HG03066 (cell line): ENCODE measurements at regions not wholly inside any gene's neighbourhood (a gene's known extent, or its start where the extent isn't known, plus 50 kb on each side); places are given as distances from the start of the nearest gene placed in this dataset.

Source experiments
- ATAC-seq: cut with Tn5 transposase; IDR thresholded peaks from one replicate; pipeline ENCODE4 v1.9.1; 2021; ENCODE audit warnings: low read depth; ENCODE audit not compliant: unreplicated experiment

DNA sequence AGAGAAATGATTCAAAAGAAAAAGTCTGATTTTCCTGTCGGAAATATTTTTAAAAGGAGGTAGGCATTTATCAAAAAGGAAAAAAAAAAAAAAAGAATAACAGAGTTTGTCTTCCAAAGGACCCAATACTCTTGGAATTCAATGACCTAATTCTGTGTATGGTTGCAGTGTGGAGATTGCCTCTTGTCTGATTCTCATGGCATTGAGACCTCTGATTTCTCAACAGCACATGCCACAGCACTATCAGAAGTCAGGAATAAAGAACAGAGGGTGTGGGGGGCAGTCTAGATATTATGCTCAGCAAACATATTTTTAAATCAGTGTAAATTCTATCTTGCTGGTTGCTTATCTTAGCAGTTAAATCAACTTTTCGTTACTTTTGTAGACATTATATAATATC, 81.3 kb upstream of the SOX9 start:
- ATAC-seq = no peak

GRCh38 chr17:72046178-72046577, 74.6 kb upstream of the SOX9 start:
- no peak for ATAC-seq

DNA sequence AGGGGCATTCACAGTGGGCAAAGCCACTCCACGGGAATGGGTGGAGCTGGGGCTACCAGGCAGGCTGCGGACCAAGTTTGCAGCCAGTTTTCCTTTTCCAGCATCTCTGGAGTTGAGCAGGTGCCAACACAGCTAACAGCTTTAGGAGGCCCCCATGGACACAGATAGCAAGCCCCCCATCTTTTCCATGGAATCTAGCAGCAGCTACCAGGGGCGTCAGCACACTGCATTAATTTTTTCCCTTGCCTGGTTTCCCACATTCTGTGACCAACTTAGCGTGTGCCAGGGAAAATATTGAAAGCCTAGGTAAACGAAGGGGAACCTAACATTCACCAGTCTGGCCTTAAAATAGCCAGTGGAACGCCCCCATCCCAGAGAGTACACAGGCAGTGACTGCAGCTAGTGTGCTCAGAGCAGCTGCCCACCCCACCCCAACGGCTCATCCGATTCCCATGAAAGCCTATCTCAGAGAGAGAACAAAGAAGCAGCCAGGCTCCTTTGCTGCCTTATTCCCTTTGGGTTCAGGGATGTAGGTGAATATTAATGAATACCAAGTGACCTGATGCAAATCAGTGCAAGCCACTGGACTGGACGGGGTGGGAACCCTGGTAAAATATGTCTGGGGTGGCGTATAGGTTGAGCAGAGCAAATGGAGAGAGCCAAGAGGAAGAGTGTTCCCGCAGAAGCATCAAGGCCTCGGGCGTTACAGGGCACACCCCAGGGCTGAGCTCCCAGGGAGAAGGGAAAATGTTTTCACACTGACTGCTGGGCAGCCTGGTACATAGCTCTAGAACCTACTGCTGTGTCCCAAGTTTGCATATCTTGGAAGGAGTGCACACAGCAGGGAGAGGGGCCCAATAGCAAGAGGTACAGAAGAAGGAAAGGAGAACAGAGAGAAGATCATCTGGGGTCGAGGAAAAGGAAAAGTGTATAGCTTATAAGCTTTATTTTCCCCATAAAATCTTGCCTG, 73.9 kb upstream of the SOX9 start:
- no peak for ATAC-seq

GRCh38 chr17:72049914-72050313, 70.9 kb upstream of the SOX9 start:
- no peak for ATAC-seq

DNA sequence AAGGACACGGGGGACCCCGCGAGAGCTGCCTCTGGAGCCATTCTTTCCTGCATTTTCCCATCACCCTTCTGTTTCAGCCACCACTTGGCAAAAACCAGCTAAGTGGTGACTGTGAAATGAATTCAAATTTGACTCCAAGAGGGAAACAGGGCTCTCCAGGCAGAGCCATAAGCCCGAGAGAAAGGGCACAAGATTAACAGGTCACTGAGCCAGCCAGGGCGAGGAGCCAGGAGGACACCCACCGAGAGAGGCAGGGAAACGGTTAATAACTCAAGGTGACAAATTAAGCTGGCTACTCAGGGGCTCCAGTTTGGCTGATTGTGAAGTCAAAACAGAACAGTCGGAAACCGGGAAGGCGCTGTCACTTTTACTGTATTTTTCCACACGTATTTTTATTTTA, 67.8 kb upstream of the SOX9 start:
- ATAC-seq = no peak

DNA sequence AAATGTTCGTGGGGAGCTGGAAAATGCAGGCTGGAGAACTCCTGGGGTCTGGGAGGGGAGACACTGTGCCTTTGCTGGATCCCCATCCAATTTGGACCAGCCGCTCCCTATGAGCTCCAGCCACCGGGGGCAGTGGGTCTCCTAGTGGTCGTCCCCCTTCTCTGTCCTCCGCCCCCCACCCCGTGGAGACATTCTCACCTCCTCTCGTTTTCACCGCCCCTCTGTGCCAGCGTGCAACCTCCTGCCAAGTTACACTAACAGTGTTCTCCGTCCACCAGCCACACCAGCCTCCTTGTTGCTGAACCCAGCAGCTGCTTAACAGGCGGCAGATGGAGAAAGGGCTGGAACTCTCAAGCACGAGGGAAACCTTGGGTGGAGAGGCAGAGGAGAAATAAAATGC, 67.4 kb upstream of the SOX9 start:
- ATAC-seq = no peak

DNA sequence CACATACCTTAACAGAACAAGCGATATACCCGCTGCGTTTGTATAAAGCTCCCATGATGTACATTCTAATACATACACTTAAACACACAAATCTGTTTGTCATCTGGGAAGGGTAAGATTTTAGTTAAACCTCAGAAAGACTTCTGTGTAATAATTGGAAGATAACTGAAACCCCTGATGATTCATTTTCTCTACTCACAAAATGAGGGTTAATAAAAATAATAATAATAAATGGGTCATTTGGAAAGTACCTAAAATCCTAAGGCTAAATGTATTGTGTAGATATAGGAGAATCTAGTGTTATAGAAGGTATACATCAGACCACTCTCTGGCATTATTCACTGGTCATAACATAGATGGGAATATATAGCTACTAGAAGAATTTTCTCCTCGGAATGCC, 64.7 kb upstream of the SOX9 start:
- no peak for ATAC-seq

DNA sequence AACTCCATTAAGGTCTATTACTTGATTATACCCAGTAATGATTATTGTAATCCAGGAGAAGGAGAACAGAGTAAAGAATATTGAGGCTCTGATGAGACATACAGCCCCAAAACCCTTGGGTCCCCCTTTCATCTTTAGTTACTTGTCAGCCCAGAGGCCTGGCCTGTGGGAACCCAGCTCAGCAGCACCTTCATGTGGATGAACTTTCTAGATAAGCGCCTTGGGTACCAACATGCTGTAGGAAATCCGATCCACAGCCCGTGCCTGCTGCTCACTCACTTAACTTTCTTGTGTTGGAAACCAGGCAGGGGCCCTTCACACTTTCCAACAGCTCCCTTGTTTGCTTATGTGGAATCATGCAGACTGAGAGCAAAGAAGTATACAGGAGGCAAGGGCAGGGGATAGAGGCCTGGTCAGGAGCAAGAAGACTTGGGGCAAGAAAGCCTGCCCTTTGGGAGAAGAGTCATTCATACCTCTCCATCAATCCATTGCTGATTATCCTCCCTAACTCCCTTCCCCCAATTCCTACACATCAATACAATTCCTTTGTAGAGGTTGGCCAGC, 64.0 kb upstream of the SOX9 start:
- no peak for ATAC-seq

DNA sequence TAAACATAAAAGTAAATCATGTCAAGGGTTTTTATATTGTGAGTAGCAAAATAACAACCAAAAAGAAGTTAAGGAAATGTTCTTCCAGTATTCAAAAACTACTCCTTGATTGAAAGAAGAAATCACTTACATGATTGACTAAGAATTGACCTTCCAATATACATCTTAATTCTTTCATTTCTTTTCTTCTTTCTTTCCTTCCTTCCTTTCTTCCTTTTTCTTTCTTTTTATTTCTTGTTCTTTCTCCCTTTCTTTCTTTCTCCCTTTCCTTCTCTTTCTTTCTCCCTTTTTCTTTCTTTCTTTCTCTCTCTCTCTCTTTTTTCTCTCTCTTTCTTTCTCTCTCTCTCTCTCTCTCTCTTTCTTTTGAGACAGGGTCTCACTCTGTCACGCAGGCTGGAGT, 60.7 kb upstream of the SOX9 start:
- no peak for ATAC-seq

GRCh38 chr17:72063262-72063661, 57.6 kb upstream of the SOX9 start:
- no peak for ATAC-seq

DNA sequence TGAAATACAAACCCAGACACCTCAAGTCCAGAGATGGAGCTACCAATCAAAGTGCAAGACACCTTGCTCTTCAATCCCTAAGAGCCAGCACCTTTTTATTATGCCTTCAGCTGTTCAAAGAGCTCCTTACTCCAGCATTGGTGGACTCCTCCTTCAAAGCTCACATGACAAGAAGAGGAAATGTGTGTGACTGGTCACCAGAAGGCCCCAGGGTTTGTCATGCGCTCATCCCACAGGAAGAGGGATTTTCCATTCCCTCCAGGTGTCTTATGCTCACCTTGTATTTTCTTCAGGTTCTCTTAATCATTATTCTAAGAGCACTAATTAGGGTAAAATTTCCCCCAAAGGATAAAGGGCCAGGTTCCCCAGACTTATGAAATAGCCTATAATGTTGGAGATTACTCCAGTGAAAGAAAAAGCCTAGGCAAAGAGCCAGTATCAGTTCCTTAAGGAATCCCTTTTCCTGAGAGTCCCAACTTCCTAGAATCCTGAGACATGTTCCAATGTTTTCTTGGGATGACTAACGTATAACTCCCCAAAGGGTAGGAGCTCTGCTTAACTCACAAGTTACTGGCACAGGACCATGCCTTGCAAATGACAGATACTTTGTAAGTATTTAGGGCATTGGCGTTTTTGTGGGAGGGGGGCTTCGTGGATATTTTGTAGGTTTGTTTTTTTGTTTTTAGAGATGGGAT, 56.9 kb upstream of the SOX9 start:
- no peak for ATAC-seq

- no peak for ATAC-seq
Measured at GRCh38 chr17:72064606-72065193, 56.1 kb upstream of the SOX9 start.

- ATAC-seq = no peak
Measured at GRCh38 chr17:72065556-72065955, 55.3 kb upstream of the SOX9 start.

DNA sequence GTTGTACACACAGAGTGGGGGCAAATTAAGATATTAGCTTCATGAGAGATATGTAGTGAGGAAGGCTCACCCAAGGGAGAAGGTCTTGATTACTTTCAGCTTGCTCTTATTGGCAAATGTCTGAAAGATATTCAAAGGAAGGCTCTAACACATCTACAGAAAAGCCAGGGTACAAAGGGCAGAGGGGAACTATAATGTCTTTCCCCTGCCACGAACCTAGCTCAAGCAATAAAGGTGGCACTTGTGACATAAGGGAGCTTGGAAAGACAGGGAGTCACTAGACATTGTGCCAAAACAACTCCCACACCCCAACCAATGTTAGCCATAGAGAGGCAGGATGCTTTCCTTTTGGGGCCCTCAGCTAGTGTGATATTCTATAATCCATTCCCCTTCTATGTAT, 52.2 kb upstream of the SOX9 start:
- ATAC-seq = no peak

DNA sequence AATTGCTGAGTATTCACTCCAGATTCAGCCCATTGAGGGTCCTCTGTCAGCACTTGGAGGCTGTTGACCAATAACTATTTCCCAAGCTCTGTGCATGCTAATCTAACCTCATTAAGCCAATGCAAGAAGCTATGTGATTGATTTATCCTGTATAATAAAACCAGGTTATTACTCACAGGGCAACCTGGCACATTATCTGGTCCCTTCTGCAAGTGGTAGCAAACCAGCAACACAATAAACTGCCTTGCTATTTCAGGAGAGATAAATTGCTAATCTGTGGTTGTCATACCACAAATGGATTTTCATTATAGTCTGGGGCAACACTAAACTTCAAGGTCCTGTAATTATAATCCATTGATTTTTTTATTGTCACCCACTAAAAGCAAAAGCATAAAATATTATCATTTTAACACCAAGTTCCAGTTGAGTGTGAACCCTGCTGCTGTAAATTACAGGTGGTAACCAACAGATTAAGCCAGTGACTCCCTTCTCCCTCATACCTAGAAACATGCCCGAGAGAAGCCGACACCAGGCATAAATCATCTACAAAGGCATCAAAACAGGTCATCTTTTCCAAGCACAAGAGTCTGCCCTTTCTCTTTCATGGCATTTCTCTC, 51.1 kb upstream of the SOX9 start:
- no peak for ATAC-seq
